K562 (cell line): ENCODE measurements at regions not wholly inside any gene's neighbourhood (a gene's known extent, or its start where the extent isn't known, plus 50 kb on each side); places are given as distances from the start of the nearest gene placed in this dataset.

Source experiments
- ATAC-seq: fragments of 200-7000 bp; cut with Tn5 transposase; 3 replicates; pipeline ENCODE4 v1.9.1; 2020; ENCODE audit warnings: moderate library complexity
- BruUV-seq: library from RNA; stranded (reverse); fragments of 400-500 nt; replicated peaks from 2 replicates; lab custom pipeline; 2021; lab: Mats Ljungman, UMichigan
- CTCF ChIA-PET: fragments of 300-600 bp; formaldehyde crosslinking; extraction: SDS; loops from one replicate; lab custom pipeline; 2021; ENCODE audit warnings: low intra/inter-chr PET ratio; lab: Yijun Ruan, JAX
- POLR2A ChIA-PET: fragments of 300-600, 350-650 bp; sonication (Branson Sonifier 250); formaldehyde crosslinking; extraction: SDS; loops from one replicate; lab custom pipeline; 2021; ENCODE audit warnings: antibody characterized with exemption, inconsistent platforms; lab: Yijun Ruan, JAX
- DNase-seq, 4 experiments: peaks; one replicate each; pipeline versions ENCODE4 v3.0.0 to v3.0.0-alpha.2; 2011 to 2018; ENCODE audit warnings: low spot score in 3 of 4, mixed read lengths in 3 of 4; ENCODE audit errors: extremely low read depth in 1 of 4
- FAIRE-seq: peaks from 2 replicates; lab custom pipeline; 2011; peaks lifted over from hg19 to GRCh38; lab: Jason Lieb, UNC
- H2AFZ ChIP-seq: 2 replicates; pipeline ENCODE4 v1.6.0; 2011; ENCODE audit warnings: low read depth, low read length, control low read depth, inconsistent platforms
- H3K27ac ChIP-seq: fragments of 200-600 bp; 3 replicates; pipeline ENCODE4 v1.8.0; 2011; ENCODE audit warnings: low read depth, mild to moderate bottlenecking, control low read depth, inconsistent platforms, low read length, moderate library complexity, mixed read lengths; ENCODE audit errors: extremely low read depth
- H3K27me3 ChIP-seq, 2 experiments: fragments of 300-600 bp in 1 of 2; 2 replicates in 1 of 2; 3 replicates in 1 of 2; pipeline versions ENCODE4 v1.6.0 to v1.8.0; 2011; ENCODE audit warnings: inconsistent platforms in 2 of 2, low read length in 2 of 2, mild to moderate bottlenecking in 1 of 2, mixed read lengths in 1 of 2, moderate library complexity in 1 of 2; ENCODE audit not compliant: control insufficient read depth in 2 of 2, insufficient read depth in 2 of 2
- H3K36me3 ChIP-seq: fragments of 300-600 bp; 3 replicates; pipeline ENCODE4 v1.8.0; 2011; ENCODE audit warnings: mild to moderate bottlenecking, low read length, inconsistent platforms; ENCODE audit not compliant: control insufficient read depth, insufficient read depth
- H3K4me1 ChIP-seq, 2 experiments: fragments of 200-600 bp in 1 of 2; replicated peaks in 1 of 2; 2 replicates in 1 of 2; 3 replicates in 1 of 2; pipeline versions ENCODE4 v1.5.1 to v1.8.0; 2011; ENCODE audit warnings: inconsistent platforms in 2 of 2, low read length in 2 of 2, mild to moderate bottlenecking in 1 of 2, mixed read lengths in 1 of 2, moderate library complexity in 1 of 2; ENCODE audit not compliant: control insufficient read depth in 2 of 2, insufficient read depth in 2 of 2
- H3K4me2 ChIP-seq: 2 replicates; pipeline ENCODE4 v1.6.1; 2011; ENCODE audit warnings: low read length, control low read depth, inconsistent platforms, mixed read lengths; ENCODE audit not compliant: insufficient read depth
- H3K4me3 ChIP-seq: fragments of 200-600 bp; sonication (generic), shearing (Covaris generic); 2 replicates; pipeline ENCODE4 v1.5.1; 2016; ENCODE audit warnings: control low read depth, inconsistent platforms
- H3K79me2 ChIP-seq: fragments of 200-600 bp; 3 replicates; pipeline ENCODE4 v1.8.0; 2011; ENCODE audit warnings: low read length, inconsistent platforms; ENCODE audit not compliant: control insufficient read depth, insufficient read depth
- H3K9ac ChIP-seq, 2 experiments: 2 replicates each; pipeline versions ENCODE4 v1.6.0 to v1.6.1; 2011; ENCODE audit warnings: low read depth in 2 of 2, low read length in 2 of 2, control low read depth in 1 of 2, inconsistent platforms in 1 of 2, mild to moderate bottlenecking in 1 of 2, mixed read lengths in 1 of 2; ENCODE audit not compliant: insufficient read depth in 1 of 2
- H3K9me1 ChIP-seq: one replicate; pipeline ENCODE4 v1.6.0; 2011; ENCODE audit warnings: inconsistent platforms, mild to moderate bottlenecking, low read length, moderate library complexity; ENCODE audit not compliant: control insufficient read depth, insufficient read depth
- H3K9me3 ChIP-seq: replicated peaks from 2 replicates; pipeline ENCODE4 v1.5.1; 2011; ENCODE audit warnings: low read depth, low read length, inconsistent platforms; ENCODE audit not compliant: control insufficient read depth, insufficient read depth
- H4K20me1 ChIP-seq: replicated peaks from 2 replicates; pipeline ENCODE4 v1.6.1; 2011; ENCODE audit warnings: low read length, inconsistent platforms, mixed read lengths; ENCODE audit not compliant: control insufficient read depth, insufficient read depth
- ELF1 ChIP-seq: fragments of 200-800 bp; sonication (Bioruptor generic); IDR thresholded peaks from 2 replicates; pipeline ENCODE4 v1.6.1; 2016; ENCODE audit warnings: missing genetic modification characterization, missing compliant biosample characterization
- MTA1 ChIP-seq: fragments of 450-650 bp; IDR thresholded peaks from 2 replicates; pipeline ENCODE4 v1.6.1; 2017; ENCODE audit warnings: borderline replicate concordance
- NCOR1 ChIP-seq: fragments of 450-650 bp; IDR thresholded peaks from 2 replicates; pipeline ENCODE4 v1.6.1; 2016; ENCODE audit warnings: mild to moderate bottlenecking, moderate library complexity
- NRF1 ChIP-seq, 2 experiments: fragments of 450-650 bp; IDR thresholded peaks in 1 of 2; conservative IDR thresholded peaks in 1 of 2; 2 replicates each; pipeline ENCODE4 v1.6.1; 2014; ENCODE audit warnings: mild to moderate bottlenecking in 2 of 2
- PCBP1 ChIP-seq: fragments of 200-400 bp; formaldehyde crosslinking; IDR thresholded peaks from 2 replicates; pipeline ENCODE4 v1.6.1; 2018; ENCODE audit warnings: mild to moderate bottlenecking, low read depth, low read length; ENCODE audit not compliant: poor library complexity, severe bottlenecking
- SIN3A ChIP-seq, 2 experiments: fragments of 150-350 bp in 1 of 2; IDR thresholded peaks; 2 replicates each; pipeline ENCODE4 v1.6.1; 2011 to 2016; ENCODE audit warnings: borderline replicate concordance in 2 of 2, low read depth in 2 of 2, low read length in 2 of 2, mild to moderate bottlenecking in 2 of 2, moderate library complexity in 2 of 2; ENCODE audit not compliant: control insufficient read depth in 1 of 2
- SIN3B ChIP-seq: fragments of 450-650 bp; IDR thresholded peaks from 2 replicates; pipeline ENCODE4 v1.6.1; 2017; ENCODE audit warnings: low read depth, mild to moderate bottlenecking, moderate library complexity
- STAT5A ChIP-seq: IDR thresholded peaks from 2 replicates; pipeline ENCODE4 v1.6.1; 2012; ENCODE audit warnings: low read length, inconsistent platforms, borderline replicate concordance
- ZC3H8 ChIP-seq: fragments of 450-650 bp; IDR thresholded peaks from 2 replicates; pipeline ENCODE4 v1.6.1; 2017
- ZFP36 ChIP-seq: fragments of 150-350 bp; IDR thresholded peaks from 2 replicates; pipeline ENCODE4 v1.6.1; 2018; ENCODE audit warnings: low read length, low read depth; ENCODE audit not compliant: partially characterized antibody
- ZFPM2 ChIP-seq: fragments of 250-450 bp; sonication (Bioruptor Pico); IDR thresholded peaks from 2 replicates; pipeline ENCODE4 v1.5.1; 2022; ENCODE audit warnings: mild to moderate bottlenecking
- ZNF174 ChIP-seq: fragments of 250-450 bp; sonication (Bioruptor Pico); IDR thresholded peaks from 2 replicates; pipeline ENCODE4 v1.4.0; 2020; ENCODE audit warnings: mild to moderate bottlenecking
- ZNF584 ChIP-seq: fragments of 200-800 bp; sonication (Bioruptor generic); IDR thresholded peaks from 2 replicates; pipeline ENCODE4 v1.6.1; 2016; ENCODE audit warnings: low read depth, mild to moderate bottlenecking, missing genetic modification characterization, missing compliant biosample characterization
- WGBS: fragments of 100-300 bp; shearing (Covaris generic); methylation state at CpG from one replicate; pipeline ENCODE4 v1.1.6; 2016; ENCODE audit warnings: low coverage, mixed read lengths; ENCODE audit not compliant: insufficient coverage; ENCODE audit errors: missing lambda C conversion rate; 5-methylcytosine and 5-hydroxymethylcytosine counted together
- in situ Hi-C: fragments of 300-500 bp; cut with MboI; formaldehyde crosslinking; loops from 4 replicates; pipeline ENCODE4 v1.15.0; 2018; ENCODE audit warnings: inconsistent platforms, mixed read lengths
- intact Hi-C: fragments of 100-400 bp; cut with micrococcal nuclease; formaldehyde crosslinking; loops from 2 replicates; pipeline ENCODE4 v1.14.2; 2022
- TF ChIP-seq, protein P1 (sequence below): sonication (generic); formaldehyde crosslinking; IDR thresholded peaks from 2 replicates; pipeline ENCODE4 v1.8.1; 2023; ENCODE audit warnings: missing genetic modification reagents, mild to moderate bottlenecking, borderline replicate concordance

DNA sequence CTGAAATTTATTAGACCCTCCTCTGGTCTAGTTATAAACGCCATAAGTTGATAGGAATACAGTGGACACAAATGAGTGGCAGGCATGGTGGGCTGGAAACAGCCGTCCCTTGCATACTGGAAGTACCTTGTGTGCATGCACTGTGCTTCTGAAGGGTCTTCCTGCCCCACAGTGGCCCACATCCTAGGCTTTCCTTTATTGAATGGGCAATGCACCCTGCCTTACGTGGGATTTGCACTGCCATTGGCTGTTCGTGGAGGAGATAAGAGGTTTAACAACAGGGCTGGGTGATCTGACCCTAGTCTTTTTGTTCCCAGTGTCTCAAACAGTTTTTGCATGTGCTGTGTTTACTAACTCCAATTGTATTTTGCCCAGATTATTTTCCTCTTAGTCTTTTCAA is 480.8 kb downstream of the GADD45G start (continued):
- TF ChIP-seq ZNF174 (CRISPR knock-in tag) (no peak), NCOR1 (no peak), ZFP36 (no peak), ZNF584 (CRISPR knock-in tag) (no peak), MTA1 (no peak)

DNA sequence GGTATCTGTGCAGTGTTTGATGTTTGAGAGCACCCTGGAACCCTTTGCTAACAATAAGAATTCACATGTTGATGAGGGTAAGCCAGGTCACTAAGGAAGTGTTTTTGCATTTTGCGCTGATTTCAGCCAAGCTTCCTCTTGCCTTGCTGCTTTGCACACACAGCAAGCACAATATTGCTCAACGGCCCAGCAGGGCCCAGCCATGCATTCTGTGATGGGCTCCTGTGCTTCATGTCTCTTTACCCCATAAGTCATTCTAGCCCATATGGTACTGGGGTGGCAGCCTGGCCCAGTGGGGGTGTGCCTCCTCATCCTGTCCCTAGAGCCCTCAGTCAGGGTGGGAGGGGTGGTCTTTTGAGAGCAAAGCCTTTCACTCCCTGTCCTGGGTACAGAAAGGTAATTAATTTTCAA is 481.3 kb downstream of the GADD45G start:
- H3K27ac ChIP-seq: no peak overlapping the region
- H3K4me1 ChIP-seq: no peaks in the 10 kb centered on the region
- H4K20me1 ChIP-seq: no peaks in the 10 kb centered on the region
- no peaks in the 10 kb centered on the region for H3K27me3 ChIP-seq
- no peaks in the 10 kb centered on the region for H3K9me1 ChIP-seq
- no peaks in the 10 kb centered on the region for H3K79me2 ChIP-seq
- H3K4me2 ChIP-seq: no peak overlapping the region
- CTCF ChIA-PET: no interaction called here
- no peak for FAIRE-seq
- in situ Hi-C loops (no loop called here), intact Hi-C loops (no loop called here)
- 0% methylated on average over 2 of the region's 2 CpGs for WGBS
- H3K9ac ChIP-seq: no peak overlapping the region
- BruUV-seq: no TSS peak
- no peaks in the 10 kb centered on the region for H3K9me3 ChIP-seq
- TF ChIP-seq, protein P1, sequence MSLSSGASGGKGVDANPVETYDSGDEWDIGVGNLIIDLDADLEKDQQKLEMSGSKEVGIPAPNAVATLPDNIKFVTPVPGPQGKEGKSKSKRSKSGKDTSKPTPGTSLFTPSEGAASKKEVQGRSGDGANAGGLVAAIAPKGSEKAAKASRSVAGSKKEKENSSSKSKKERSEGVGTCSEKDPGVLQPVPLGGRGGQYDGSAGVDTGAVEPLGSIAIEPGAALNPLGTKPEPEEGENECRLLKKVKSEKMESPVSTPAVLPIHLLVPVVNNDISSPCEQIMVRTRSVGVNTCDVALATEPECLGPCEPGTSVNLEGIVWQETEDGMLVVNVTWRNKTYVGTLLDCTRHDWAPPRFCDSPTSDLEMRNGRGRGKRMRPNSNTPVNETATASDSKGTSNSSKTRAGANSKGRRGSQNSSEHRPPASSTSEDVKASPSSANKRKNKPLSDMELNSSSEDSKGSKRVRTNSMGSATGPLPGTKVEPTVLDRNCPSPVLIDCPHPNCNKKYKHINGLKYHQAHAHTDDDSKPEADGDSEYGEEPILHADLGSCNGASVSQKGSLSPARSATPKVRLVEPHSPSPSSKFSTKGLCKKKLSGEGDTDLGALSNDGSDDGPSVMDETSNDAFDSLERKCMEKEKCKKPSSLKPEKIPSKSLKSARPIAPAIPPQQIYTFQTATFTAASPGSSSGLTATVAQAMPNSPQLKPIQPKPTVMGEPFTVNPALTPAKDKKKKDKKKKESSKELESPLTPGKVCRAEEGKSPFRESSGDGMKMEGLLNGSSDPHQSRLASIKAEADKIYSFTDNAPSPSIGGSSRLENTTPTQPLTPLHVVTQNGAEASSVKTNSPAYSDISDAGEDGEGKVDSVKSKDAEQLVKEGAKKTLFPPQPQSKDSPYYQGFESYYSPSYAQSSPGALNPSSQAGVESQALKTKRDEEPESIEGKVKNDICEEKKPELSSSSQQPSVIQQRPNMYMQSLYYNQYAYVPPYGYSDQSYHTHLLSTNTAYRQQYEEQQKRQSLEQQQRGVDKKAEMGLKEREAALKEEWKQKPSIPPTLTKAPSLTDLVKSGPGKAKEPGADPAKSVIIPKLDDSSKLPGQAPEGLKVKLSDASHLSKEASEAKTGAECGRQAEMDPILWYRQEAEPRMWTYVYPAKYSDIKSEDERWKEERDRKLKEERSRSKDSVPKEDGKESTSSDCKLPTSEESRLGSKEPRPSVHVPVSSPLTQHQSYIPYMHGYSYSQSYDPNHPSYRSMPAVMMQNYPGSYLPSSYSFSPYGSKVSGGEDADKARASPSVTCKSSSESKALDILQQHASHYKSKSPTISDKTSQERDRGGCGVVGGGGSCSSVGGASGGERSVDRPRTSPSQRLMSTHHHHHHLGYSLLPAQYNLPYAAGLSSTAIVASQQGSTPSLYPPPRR (CRISPR knock-in tag): no peak
- TF ChIP-seq PCBP1 (no peak), SIN3A (IDR thresholded peaks at IDR 0.05; ENCODE audit: borderline replicate concordance in 2 of 2, control insufficient read depth in 1 of 2, low read depth in 2 of 2, low read length in 2 of 2) (no peak), SIN3B (no peak), ELF1 (tag) (no peak), ZFPM2 (no peak), NRF1 (conservative IDR thresholded peaks at IDR 0.05 in 1 of 2, IDR thresholded peaks at IDR 0.05 in 1 of 2) (no peak), ZC3H8 (no peak), STAT5A (no peak)
- no peak overlapping the region for H2AFZ ChIP-seq
- H3K4me3 ChIP-seq: no peak overlapping the region
- H3K36me3 ChIP-seq: no peaks in the 10 kb centered on the region
- no peak for ATAC-seq
- DNase-seq: no peak
- POLR2A ChIA-PET: interaction anchor here (0.6 kb wide), 1 partner anchor 565 kb away, joined by 4 read pairs; no protein-coding TSS in a partner anchor
